ENCODE measurements at regions not wholly inside any gene's neighbourhood (a gene's known extent, or its start where the extent isn't known, plus 50 kb on each side); places are given as distances from the start of the nearest gene placed in this dataset.

DNA sequence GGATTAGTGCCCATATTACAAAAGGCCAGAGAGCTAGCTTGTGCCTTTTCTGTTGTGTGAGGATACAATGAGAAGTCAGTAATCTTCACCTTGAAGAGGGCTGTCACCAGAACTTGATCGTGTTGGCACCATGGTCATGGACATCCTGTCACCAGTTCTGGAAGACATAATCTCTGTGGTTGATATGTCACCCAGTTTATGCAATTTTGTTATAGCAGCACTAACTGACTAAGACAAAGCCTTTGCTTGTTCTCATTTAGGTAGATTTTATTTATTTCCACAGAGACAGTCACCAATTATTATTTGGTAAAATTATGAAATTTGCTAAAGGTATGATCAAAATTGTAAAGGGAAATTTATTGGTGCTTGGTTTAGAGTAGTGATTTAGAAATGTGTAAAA is 308.8 kb upstream of the CPXCR1 start:
- Histone ChIP-seq H3K27me3 (ENCODE audit: control insufficient read depth, insufficient read depth, low read length) (no peaks in the 10 kb centered on the region), H3K9me3 (ENCODE audit: control insufficient read depth, insufficient read depth, low read depth, low read length) (no peaks in the 10 kb centered on the region), H3K4me3 (ENCODE audit: low read depth in 2 of 2, low read length in 2 of 2) (no peak overlapping the region), H3K27ac (ENCODE audit: low read length) (no peak overlapping the region), H3K36me3 (ENCODE audit: control insufficient read depth, insufficient read depth, low read length) (no peaks in the 10 kb centered on the region), H3K4me1 (ENCODE audit: control insufficient read depth, insufficient read depth, low read length) (no peaks in the 10 kb centered on the region)
- no peak for DNase-seq (ENCODE audit: low read depth, low spot score)
- no peak for ATAC-seq
- TF ChIP-seq, protein P1, sequence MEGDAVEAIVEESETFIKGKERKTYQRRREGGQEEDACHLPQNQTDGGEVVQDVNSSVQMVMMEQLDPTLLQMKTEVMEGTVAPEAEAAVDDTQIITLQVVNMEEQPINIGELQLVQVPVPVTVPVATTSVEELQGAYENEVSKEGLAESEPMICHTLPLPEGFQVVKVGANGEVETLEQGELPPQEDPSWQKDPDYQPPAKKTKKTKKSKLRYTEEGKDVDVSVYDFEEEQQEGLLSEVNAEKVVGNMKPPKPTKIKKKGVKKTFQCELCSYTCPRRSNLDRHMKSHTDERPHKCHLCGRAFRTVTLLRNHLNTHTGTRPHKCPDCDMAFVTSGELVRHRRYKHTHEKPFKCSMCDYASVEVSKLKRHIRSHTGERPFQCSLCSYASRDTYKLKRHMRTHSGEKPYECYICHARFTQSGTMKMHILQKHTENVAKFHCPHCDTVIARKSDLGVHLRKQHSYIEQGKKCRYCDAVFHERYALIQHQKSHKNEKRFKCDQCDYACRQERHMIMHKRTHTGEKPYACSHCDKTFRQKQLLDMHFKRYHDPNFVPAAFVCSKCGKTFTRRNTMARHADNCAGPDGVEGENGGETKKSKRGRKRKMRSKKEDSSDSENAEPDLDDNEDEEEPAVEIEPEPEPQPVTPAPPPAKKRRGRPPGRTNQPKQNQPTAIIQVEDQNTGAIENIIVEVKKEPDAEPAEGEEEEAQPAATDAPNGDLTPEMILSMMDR (IDR thresholded peaks at IDR 0.05): no peak
- TF ChIP-seq, protein P2, sequence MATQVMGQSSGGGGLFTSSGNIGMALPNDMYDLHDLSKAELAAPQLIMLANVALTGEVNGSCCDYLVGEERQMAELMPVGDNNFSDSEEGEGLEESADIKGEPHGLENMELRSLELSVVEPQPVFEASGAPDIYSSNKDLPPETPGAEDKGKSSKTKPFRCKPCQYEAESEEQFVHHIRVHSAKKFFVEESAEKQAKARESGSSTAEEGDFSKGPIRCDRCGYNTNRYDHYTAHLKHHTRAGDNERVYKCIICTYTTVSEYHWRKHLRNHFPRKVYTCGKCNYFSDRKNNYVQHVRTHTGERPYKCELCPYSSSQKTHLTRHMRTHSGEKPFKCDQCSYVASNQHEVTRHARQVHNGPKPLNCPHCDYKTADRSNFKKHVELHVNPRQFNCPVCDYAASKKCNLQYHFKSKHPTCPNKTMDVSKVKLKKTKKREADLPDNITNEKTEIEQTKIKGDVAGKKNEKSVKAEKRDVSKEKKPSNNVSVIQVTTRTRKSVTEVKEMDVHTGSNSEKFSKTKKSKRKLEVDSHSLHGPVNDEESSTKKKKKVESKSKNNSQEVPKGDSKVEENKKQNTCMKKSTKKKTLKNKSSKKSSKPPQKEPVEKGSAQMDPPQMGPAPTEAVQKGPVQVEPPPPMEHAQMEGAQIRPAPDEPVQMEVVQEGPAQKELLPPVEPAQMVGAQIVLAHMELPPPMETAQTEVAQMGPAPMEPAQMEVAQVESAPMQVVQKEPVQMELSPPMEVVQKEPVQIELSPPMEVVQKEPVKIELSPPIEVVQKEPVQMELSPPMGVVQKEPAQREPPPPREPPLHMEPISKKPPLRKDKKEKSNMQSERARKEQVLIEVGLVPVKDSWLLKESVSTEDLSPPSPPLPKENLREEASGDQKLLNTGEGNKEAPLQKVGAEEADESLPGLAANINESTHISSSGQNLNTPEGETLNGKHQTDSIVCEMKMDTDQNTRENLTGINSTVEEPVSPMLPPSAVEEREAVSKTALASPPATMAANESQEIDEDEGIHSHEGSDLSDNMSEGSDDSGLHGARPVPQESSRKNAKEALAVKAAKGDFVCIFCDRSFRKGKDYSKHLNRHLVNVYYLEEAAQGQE (IDR thresholded peaks at IDR 0.05; ENCODE audit: insufficient read depth in 1 of 2, low read depth in 2 of 2, low read length in 1 of 2): no peak
- TF ChIP-seq POLR2AphosphoS5 (IDR thresholded peaks at IDR 0.05; ENCODE audit: low read depth, low read length) (no peak), SIN3A (IDR thresholded peaks at IDR 0.05; ENCODE audit: borderline replicate concordance, insufficient read depth, low read depth, low read length) (no peak)
- CTCF ChIA-PET: no interaction called here
- POLR2A ChIA-PET: no interaction called here
- intact Hi-C loops (cut with micrococcal nuclease; ENCODE audit: unreplicated experiment) (no loop called here), in situ Hi-C loops (cut with HindIII; ENCODE audit: low pct_unique_long_range_greater_than_20kb, low sequenced_read_pairs) (no loop called here)
- no TSS peak for BruUV-seq (replicated peaks)

DNA sequence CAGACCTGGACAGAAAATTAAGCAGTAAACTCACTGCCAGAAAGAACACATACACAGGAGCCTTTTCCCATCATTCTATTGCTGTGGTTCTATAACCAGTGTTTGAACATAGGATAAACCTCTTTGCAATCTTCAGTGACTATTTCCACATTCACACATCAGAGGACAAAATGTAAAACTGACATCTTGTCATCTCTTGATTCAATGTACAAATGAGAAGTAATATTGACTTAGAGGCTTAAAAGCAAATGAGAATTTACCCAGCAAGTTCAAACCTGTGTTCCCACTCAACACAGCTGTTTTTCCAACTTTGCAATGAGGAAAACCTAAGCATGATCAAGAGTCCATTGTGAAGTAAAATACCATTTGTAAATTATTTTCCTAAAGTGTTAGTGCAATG is 307.1 kb upstream of the CPXCR1 start:
- in situ Hi-C loops (cut with HindIII; ENCODE audit: low pct_unique_long_range_greater_than_20kb, low sequenced_read_pairs) (no loop called here), intact Hi-C loops (cut with micrococcal nuclease; ENCODE audit: unreplicated experiment) (no loop called here)
- Histone ChIP-seq H3K9me3 (ENCODE audit: control insufficient read depth, insufficient read depth, low read depth, low read length) (no peaks in the 10 kb centered on the region), H3K27me3 (ENCODE audit: control insufficient read depth, insufficient read depth, low read length) (no peaks in the 10 kb centered on the region), H3K27ac (ENCODE audit: low read length) (no peak overlapping the region), H3K36me3 (ENCODE audit: control insufficient read depth, insufficient read depth, low read length) (no peaks in the 10 kb centered on the region), H3K4me1 (ENCODE audit: control insufficient read depth, insufficient read depth, low read length) (no peaks in the 10 kb centered on the region), H3K4me3 (ENCODE audit: low read depth in 2 of 2, low read length in 2 of 2) (no peak overlapping the region)
- CTCF ChIA-PET: no interaction called here
- POLR2A ChIA-PET: no interaction called here
- DNase-seq (ENCODE audit: low read depth, low spot score) (no peak), ATAC-seq (no peak)
- TF ChIP-seq, protein P1 (IDR thresholded peaks at IDR 0.05): no peak
- TF ChIP-seq TCF7L2 (IDR thresholded peaks at IDR 0.05; ENCODE audit: low read depth, low read length): no peak
- no TSS peak for BruUV-seq (replicated peaks)

All from Panc1 (cell line).